ENCODE measurements at regions not wholly inside any gene's neighbourhood (a gene's known extent, or its start where the extent isn't known, plus 50 kb on each side); places are given as distances from the start of the nearest gene placed in this dataset.

DNA sequence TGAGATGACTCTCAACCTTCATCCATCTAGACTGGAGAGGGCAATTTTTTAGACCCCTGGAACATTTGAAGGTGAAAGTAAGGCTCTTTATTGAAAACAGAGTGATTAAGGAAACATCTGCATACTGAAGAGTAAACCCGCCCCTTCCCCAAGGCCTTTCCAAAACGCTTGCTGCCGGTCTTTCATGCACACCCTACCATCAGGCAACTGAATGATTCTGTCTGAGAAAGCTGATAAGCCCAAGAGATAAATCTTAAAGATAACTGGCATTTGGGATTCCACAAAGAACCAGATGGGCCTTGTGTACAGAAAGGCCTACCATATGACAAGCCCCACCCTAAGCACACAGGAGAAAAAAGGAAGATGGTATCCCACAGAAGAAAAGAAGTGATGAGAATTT lies 54.4 kb upstream of the PIK3R1 start:
- no peak overlapping the region for H3K4me3 ChIP-seq
- H3K36me3 ChIP-seq, result no peaks in the 10 kb centered on the region
- DNase-seq, result no peak
- intact Hi-C loops (cut with DNase I; ENCODE audit: low total_unique reads), result no loop called here
- H3K9me3 ChIP-seq, result no peaks in the 10 kb centered on the region
- no peaks in the 10 kb centered on the region for H3K4me1 ChIP-seq
- H3K27ac ChIP-seq, result no peak overlapping the region
- WGBS, 5 donors, result 56 to 93% (median 71%) methylated on average over 3 of the region's 3 CpGs
- TF ChIP-seq POLR2AphosphoS5 (IDR thresholded peaks at IDR 0.05) (no peak), EP300 (IDR thresholded peaks at IDR 0.05) (no peak), CTCF (IDR thresholded peaks at IDR 0.05) (no peak), POLR2A (IDR thresholded peaks at IDR 0.05) (no peak)
- no peaks in the 10 kb centered on the region for H3K27me3 ChIP-seq

- 90 to 97% (median 92%) methylated on average over 14 of the region's 14 CpGs for WGBS, 5 donors
- H3K27ac ChIP-seq, result no peak overlapping the region
- H3K9me3 ChIP-seq, result no peaks in the 10 kb centered on the region
- intact Hi-C loops (cut with DNase I; ENCODE audit: low total_unique reads), result no loop called here
- no peaks in the 10 kb centered on the region for H3K36me3 ChIP-seq
- H3K4me1 ChIP-seq, result no peaks in the 10 kb centered on the region
- no peak for DNase-seq
- TF ChIP-seq POLR2AphosphoS5 (IDR thresholded peaks at IDR 0.05) (no peak), POLR2A (IDR thresholded peaks at IDR 0.05) (no peak), CTCF (IDR thresholded peaks at IDR 0.05) (no peak), EP300 (IDR thresholded peaks at IDR 0.05) (no peak)
- H3K4me3 ChIP-seq, result no peak overlapping the region
- H3K27me3 ChIP-seq, result no peaks in the 10 kb centered on the region
Measured at GRCh38 chr5:68159224-68159951, 56.2 kb upstream of the PIK3R1 start.

DNA sequence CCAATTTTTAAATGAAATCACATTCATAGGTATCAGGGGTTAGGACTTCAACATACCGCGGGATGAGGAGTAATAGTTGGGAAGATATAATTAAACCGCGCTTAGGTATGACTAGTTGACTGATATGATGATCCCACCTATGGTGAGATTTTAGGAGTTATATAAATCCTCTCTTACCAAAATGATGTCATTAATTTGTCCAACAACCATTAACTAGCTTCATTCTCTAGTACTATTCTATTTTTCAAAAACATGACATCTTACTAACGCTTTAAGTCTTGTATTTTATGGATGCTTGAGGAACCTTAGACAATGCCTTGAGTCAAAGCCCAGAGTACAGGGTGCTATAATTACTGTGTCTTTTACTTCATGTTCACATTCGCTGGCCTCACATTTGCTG lies 59.6 kb upstream of the PIK3R1 start:
- Histone ChIP-seq H3K27ac (no peak overlapping the region), H3K9me3 (no peaks in the 10 kb centered on the region), H3K36me3 (no peaks in the 10 kb centered on the region), H3K4me3 (no peak overlapping the region), H3K27me3 (no peaks in the 10 kb centered on the region), H3K4me1 (no peaks in the 10 kb centered on the region)
- intact Hi-C loops (cut with DNase I; ENCODE audit: low total_unique reads), result no loop called here
- TF ChIP-seq POLR2AphosphoS5 (IDR thresholded peaks at IDR 0.05), result no peak
- WGBS, 5 donors, result 77 to 96% (median 91%) methylated on average over 6 of the region's 6 CpGs
- DNase-seq, result no peak

DNA sequence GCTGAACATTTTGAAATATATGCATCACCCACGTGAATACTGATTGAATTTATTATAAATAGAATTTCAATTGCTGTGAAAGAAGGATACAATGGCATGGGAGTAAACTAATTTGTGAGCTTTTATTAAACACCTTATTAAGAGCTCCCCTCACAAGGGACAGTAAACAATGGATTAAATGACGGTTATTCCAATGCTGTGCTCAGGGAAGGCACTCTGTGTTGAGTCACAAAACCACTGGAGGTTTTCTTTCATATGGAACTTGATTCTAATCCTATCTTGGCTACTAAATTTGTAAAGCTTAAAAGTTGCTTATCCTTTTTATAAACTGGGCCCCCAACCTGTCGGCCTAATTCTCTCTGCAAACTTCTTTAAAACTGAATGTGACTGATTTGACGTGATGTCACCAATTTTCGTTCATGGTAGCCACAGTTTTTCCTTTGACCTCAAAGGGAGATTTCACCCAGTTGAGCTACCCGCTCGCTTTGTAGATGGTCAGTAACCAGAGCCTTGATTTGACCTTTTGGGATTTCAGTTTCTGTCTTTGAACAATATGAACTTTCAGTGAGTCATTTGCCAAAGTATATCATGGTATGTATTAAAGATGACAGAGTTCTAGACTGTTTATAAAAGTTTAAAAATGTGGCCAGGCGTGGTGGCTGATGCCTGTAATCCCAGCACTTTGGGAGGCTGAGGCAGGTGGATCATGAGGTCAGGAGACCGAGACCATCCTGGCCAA lies 61.3 kb upstream of the PIK3R1 start:
- Histone ChIP-seq H3K9me3 (no peaks in the 10 kb centered on the region), H3K27ac (no peak overlapping the region), H3K27me3 (no peaks in the 10 kb centered on the region), H3K4me3 (no peak overlapping the region), H3K36me3 (no peaks in the 10 kb centered on the region), H3K4me1 (no peaks in the 10 kb centered on the region)
- TF ChIP-seq EP300 (IDR thresholded peaks at IDR 0.05) (no peak), CTCF (IDR thresholded peaks at IDR 0.05) (no peak), POLR2AphosphoS5 (IDR thresholded peaks at IDR 0.05) (no peak), POLR2A (IDR thresholded peaks at IDR 0.05) (no peak)
- intact Hi-C loops (cut with DNase I; ENCODE audit: low total_unique reads), result no loop called here
- 83 to 92% (median 90%) methylated on average over 9 of the region's 9 CpGs for WGBS, 5 donors
- no peak for DNase-seq

- Histone ChIP-seq H3K36me3 (no peaks in the 10 kb centered on the region), H3K4me1 (no peaks in the 10 kb centered on the region), H3K27me3 (no peaks in the 10 kb centered on the region), H3K9me3 (no peaks in the 10 kb centered on the region), H3K27ac (no peak overlapping the region), H3K4me3 (no peak overlapping the region)
- no peak for DNase-seq
- intact Hi-C loops (cut with DNase I; ENCODE audit: low total_unique reads), result no loop called here
- no peak for TF ChIP-seq POLR2A (IDR thresholded peaks at IDR 0.05)
- TF ChIP-seq POLR2AphosphoS5 (IDR thresholded peaks at IDR 0.05), result no peak
- TF ChIP-seq EP300 (IDR thresholded peaks at IDR 0.05), result no peak
- TF ChIP-seq CTCF (IDR thresholded peaks at IDR 0.05), result no peak
- 74 to 97% (median 96%) methylated on average over 4 of the region's 4 CpGs for WGBS, 5 donors
Measured at GRCh38 chr5:68151812-68152211, 63.7 kb upstream of the PIK3R1 start.

Data from stomach (tissue), 8 donors.